Fibroblast of lung (primary cell): ENCODE measurements at regions not wholly inside any gene's neighbourhood (a gene's known extent, or its start where the extent isn't known, plus 50 kb on each side); places are given as distances from the start of the nearest gene placed in this dataset.

Experiments
- EZH2 ChIP-seq: IDR thresholded peaks from 2 replicates; pipeline ENCODE4 v1.5.1; 2012; ENCODE audit warnings: low read length, control low read depth, mild to moderate bottlenecking; ENCODE audit errors: missing control alignments
- TF ChIP-seq, protein P1 (sequence below), 2 donors: IDR thresholded peaks in 1 of 2; conservative IDR thresholded peaks in 1 of 2; 1 replicate in 1 of 2; 2 replicates in 1 of 2; pipeline ENCODE4 v1.5.1; 2011 to 2012; ENCODE audit warnings: low read length in 2 of 2, control low read depth in 1 of 2, inconsistent platforms in 1 of 2, low read depth in 1 of 2, mild to moderate bottlenecking in 1 of 2

- TF ChIP-seq, protein P1, sequence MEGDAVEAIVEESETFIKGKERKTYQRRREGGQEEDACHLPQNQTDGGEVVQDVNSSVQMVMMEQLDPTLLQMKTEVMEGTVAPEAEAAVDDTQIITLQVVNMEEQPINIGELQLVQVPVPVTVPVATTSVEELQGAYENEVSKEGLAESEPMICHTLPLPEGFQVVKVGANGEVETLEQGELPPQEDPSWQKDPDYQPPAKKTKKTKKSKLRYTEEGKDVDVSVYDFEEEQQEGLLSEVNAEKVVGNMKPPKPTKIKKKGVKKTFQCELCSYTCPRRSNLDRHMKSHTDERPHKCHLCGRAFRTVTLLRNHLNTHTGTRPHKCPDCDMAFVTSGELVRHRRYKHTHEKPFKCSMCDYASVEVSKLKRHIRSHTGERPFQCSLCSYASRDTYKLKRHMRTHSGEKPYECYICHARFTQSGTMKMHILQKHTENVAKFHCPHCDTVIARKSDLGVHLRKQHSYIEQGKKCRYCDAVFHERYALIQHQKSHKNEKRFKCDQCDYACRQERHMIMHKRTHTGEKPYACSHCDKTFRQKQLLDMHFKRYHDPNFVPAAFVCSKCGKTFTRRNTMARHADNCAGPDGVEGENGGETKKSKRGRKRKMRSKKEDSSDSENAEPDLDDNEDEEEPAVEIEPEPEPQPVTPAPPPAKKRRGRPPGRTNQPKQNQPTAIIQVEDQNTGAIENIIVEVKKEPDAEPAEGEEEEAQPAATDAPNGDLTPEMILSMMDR (conservative IDR thresholded peaks at IDR 0.05 in 1 of 2, IDR thresholded peaks at IDR 0.05 in 1 of 2; ENCODE audit: low read depth in 1 of 2, low read length in 2 of 2), result no peak
- no peak for TF ChIP-seq EZH2
Observed at GRCh38 chr5:130643321-130643720, 521.7 kb downstream of the HINT1 start.
